ENCODE measurements at regions not wholly inside any gene's neighbourhood (a gene's known extent, or its start where the extent isn't known, plus 50 kb on each side); places are given as distances from the start of the nearest gene placed in this dataset.

DNA sequence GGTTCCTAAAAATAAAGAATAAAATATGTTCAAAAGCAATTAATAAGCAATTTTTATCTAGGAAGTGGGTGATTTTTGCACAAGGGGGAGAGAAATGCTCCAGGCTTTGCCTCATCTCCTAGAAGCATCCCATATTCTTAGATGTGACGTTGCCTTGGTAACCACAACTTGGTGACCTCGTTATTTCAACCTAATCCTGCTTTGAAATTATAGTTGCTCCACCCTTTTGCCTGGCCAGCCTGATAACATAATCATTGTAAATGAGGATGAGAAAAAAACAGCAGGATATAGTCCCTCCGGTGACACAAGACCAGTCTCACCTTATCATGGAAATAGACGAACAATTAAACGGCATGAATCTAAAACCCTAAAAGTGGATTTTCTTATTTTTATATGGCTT lies 194.4 kb downstream of the QDPR start:
- TF ChIP-seq, protein P1, sequence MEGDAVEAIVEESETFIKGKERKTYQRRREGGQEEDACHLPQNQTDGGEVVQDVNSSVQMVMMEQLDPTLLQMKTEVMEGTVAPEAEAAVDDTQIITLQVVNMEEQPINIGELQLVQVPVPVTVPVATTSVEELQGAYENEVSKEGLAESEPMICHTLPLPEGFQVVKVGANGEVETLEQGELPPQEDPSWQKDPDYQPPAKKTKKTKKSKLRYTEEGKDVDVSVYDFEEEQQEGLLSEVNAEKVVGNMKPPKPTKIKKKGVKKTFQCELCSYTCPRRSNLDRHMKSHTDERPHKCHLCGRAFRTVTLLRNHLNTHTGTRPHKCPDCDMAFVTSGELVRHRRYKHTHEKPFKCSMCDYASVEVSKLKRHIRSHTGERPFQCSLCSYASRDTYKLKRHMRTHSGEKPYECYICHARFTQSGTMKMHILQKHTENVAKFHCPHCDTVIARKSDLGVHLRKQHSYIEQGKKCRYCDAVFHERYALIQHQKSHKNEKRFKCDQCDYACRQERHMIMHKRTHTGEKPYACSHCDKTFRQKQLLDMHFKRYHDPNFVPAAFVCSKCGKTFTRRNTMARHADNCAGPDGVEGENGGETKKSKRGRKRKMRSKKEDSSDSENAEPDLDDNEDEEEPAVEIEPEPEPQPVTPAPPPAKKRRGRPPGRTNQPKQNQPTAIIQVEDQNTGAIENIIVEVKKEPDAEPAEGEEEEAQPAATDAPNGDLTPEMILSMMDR (conservative IDR thresholded peaks at IDR 0.05 in 1 of 2, IDR thresholded peaks at IDR 0.05 in 1 of 2; ENCODE audit: low read depth in 1 of 2, low read length in 2 of 2), result no peak
- TF ChIP-seq EZH2 (IDR thresholded peaks at IDR 0.05; ENCODE audit: low read length, missing control alignments), result no peak
